ENCODE measurements at regions not wholly inside any gene's neighbourhood (a gene's known extent, or its start where the extent isn't known, plus 50 kb on each side); places are given as distances from the start of the nearest gene placed in this dataset.

- H3K4me3 ChIP-seq (ENCODE audit: low read depth, low read length): no peak overlapping the region
- no peak for DNase-seq (ENCODE audit: low read depth)
- no peak for TF ChIP-seq CTCF (IDR thresholded peaks at IDR 0.05; ENCODE audit: control insufficient read depth, extremely low read depth, insufficient read depth)
These were observed 68.8 kb upstream of the CCDC91 start for GRCh38 chr12:28121433-28121832.

- no peak for DNase-seq (ENCODE audit: low read depth)
- no peak overlapping the region for H3K4me3 ChIP-seq (ENCODE audit: low read depth, low read length)
- no peak for TF ChIP-seq CTCF (IDR thresholded peaks at IDR 0.05; ENCODE audit: control insufficient read depth, extremely low read depth, insufficient read depth)
These were observed 68.2 kb upstream of the CCDC91 start for GRCh38 chr12:28121899-28122655.

GRCh38 chr12:28122756-28123155 lies 67.5 kb upstream of the CCDC91 start:
- H3K4me3 ChIP-seq (ENCODE audit: low read depth, low read length): no peak overlapping the region
- no peak for DNase-seq (ENCODE audit: low read depth)
- TF ChIP-seq CTCF (IDR thresholded peaks at IDR 0.05; ENCODE audit: control insufficient read depth, extremely low read depth, insufficient read depth): no peak

- DNase-seq (ENCODE audit: low read depth): no peak
- no peak for TF ChIP-seq CTCF (IDR thresholded peaks at IDR 0.05; ENCODE audit: control insufficient read depth, extremely low read depth, insufficient read depth)
These were observed 62.8 kb upstream of the CCDC91 start for GRCh38 chr12:28127455-28127854.

GRCh38 chr12:28129031-28129430 lies 61.2 kb upstream of the CCDC91 start:
- no peak for DNase-seq (ENCODE audit: low read depth)
- TF ChIP-seq CTCF (IDR thresholded peaks at IDR 0.05; ENCODE audit: control insufficient read depth, extremely low read depth, insufficient read depth): no peak
- H3K4me3 ChIP-seq (ENCODE audit: low read depth, low read length): no peak overlapping the region

More at GRCh38 chr12:28127455-28127854, 62.8 kb upstream of the CCDC91 start:
- H3K4me3 ChIP-seq (ENCODE audit: low read depth, low read length): no peak overlapping the region

GRCh38 chr12:28130234-28130624 lies 60.0 kb upstream of the CCDC91 start:
- TF ChIP-seq CTCF (IDR thresholded peaks at IDR 0.05; ENCODE audit: control insufficient read depth, extremely low read depth, insufficient read depth): no peak
- no peak overlapping the region for H3K4me3 ChIP-seq (ENCODE audit: low read depth, low read length)

More at GRCh38 chr12:28130234-28130624, 60.0 kb upstream of the CCDC91 start:
- no peak for DNase-seq (ENCODE audit: low read depth)
